Neural cell (in vitro differentiated cells): ENCODE measurements at regions not wholly inside any gene's neighbourhood (a gene's known extent, or its start where the extent isn't known, plus 50 kb on each side); places are given as distances from the start of the nearest gene placed in this dataset.

Experiments used
- H2AFZ ChIP-seq: fragments of 200-600, 300-800 bp; sonication (generic), shearing (Covaris generic); 2 replicates; pipeline ENCODE4 v1.6.0; 2014; ENCODE audit warnings: low read depth, mild to moderate bottlenecking, antibody characterized with exemption, low read length, moderate library complexity
- H3F3A ChIP-seq: fragments of 200-600 bp; shearing (Covaris generic); 2 replicates; pipeline ENCODE4 v1.6.1; 2016; ENCODE audit warnings: mild to moderate bottlenecking, moderate library complexity, mixed read lengths, antibody characterized with exemption, low read length; ENCODE audit not compliant: insufficient read depth, poor library complexity, severe bottlenecking
- H3K27ac ChIP-seq: fragments of 200-600, 300-800 bp; sonication (generic), shearing (Covaris generic); 2 replicates; pipeline ENCODE4 v1.5.1; 2014; ENCODE audit warnings: mild to moderate bottlenecking, low read length, moderate library complexity
- H3K27me3 ChIP-seq: fragments of 300-800, 200-600 bp; sonication (generic), shearing (Covaris generic); 2 replicates; pipeline ENCODE4 v1.6.0; 2014; ENCODE audit warnings: mild to moderate bottlenecking, low read depth, low read length, moderate library complexity; ENCODE audit not compliant: insufficient read depth
- H3K36me3 ChIP-seq: fragments of 300-800, 200-600 bp; sonication (generic), shearing (Covaris generic); 2 replicates; pipeline ENCODE4 v1.5.1; 2014; ENCODE audit warnings: mild to moderate bottlenecking, antibody characterized with exemption, low read length, moderate library complexity; ENCODE audit not compliant: insufficient read depth
- H3K4me2 ChIP-seq: fragments of 300-800, 200-600 bp; sonication (generic), shearing (Covaris generic); 2 replicates; pipeline ENCODE4 v1.6.0; 2014; ENCODE audit warnings: mild to moderate bottlenecking, low read length
- H3K4me3 ChIP-seq: fragments of 300-800, 200-600 bp; sonication (generic), shearing (Covaris generic); 2 replicates; pipeline ENCODE4 v1.5.1; 2014; ENCODE audit warnings: mild to moderate bottlenecking, low read length, moderate library complexity
- H3K79me2 ChIP-seq: fragments of 200-600 bp; shearing (Covaris generic); replicated peaks from 2 replicates; pipeline ENCODE4 v1.6.0; 2014; ENCODE audit warnings: mild to moderate bottlenecking, low read length, moderate library complexity; ENCODE audit not compliant: insufficient read depth
- H3K9ac ChIP-seq: fragments of 300-800, 200-600 bp; sonication (generic), shearing (Covaris generic); 2 replicates; pipeline ENCODE4 v1.6.1; 2016; ENCODE audit warnings: mild to moderate bottlenecking, low read length, mixed read lengths
- H3K9me2 ChIP-seq: fragments of 200-600 bp; shearing (Covaris generic); 2 replicates; pipeline ENCODE4 v1.6.1; 2016; ENCODE audit warnings: mild to moderate bottlenecking, low read length, mixed read lengths; ENCODE audit not compliant: insufficient read depth
- H3K9me3 ChIP-seq: fragments of 200-600, 300-800 bp; sonication (generic), shearing (Covaris generic); 2 replicates; pipeline ENCODE4 v1.6.1; 2016; ENCODE audit warnings: mild to moderate bottlenecking, mixed run types, low read length, moderate library complexity, mixed read lengths
- H4K20me1 ChIP-seq: fragments of 200-600 bp; shearing (Covaris generic); 2 replicates; pipeline ENCODE4 v1.6.1; 2016; ENCODE audit warnings: mild to moderate bottlenecking, mixed run types; ENCODE audit not compliant: insufficient read depth
- EP300 ChIP-seq: fragments of 450-650 bp; conservative IDR thresholded peaks from 2 replicates; pipeline ENCODE4 v1.6.1; 2014; ENCODE audit warnings: antibody characterized with exemption, mild to moderate bottlenecking, moderate library complexity; ENCODE audit not compliant: poor library complexity, severe bottlenecking
- EZH2 ChIP-seq: fragments of 200-600, 300-800 bp; shearing (Covaris generic), sonication (generic); IDR thresholded peaks from 2 replicates; pipeline ENCODE4 v1.6.1; 2014; ENCODE audit warnings: antibody characterized with exemption, low read length, borderline replicate concordance, mild to moderate bottlenecking; ENCODE audit not compliant: insufficient read depth, poor library complexity, severe bottlenecking
- MXI1 ChIP-seq: fragments of 450-650 bp; conservative IDR thresholded peaks from 2 replicates; pipeline ENCODE4 v1.6.1; 2014; ENCODE audit warnings: antibody characterized with exemption, mild to moderate bottlenecking; ENCODE audit not compliant: poor library complexity, severe bottlenecking
- POLR2AphosphoS5 ChIP-seq: IDR thresholded peaks from 2 replicates; pipeline ENCODE4 v1.6.1; 2012
- RAD21 ChIP-seq: fragments of 450-650 bp; conservative IDR thresholded peaks from 2 replicates; pipeline ENCODE4 v1.6.1; 2014; ENCODE audit warnings: antibody characterized with exemption, mild to moderate bottlenecking, moderate library complexity
- REST ChIP-seq: IDR thresholded peaks from 2 replicates; pipeline ENCODE4 v1.6.1; 2012; ENCODE audit warnings: borderline replicate concordance
- SMC3 ChIP-seq: fragments of 450-650 bp; conservative IDR thresholded peaks from 2 replicates; pipeline ENCODE4 v1.6.1; 2014; ENCODE audit warnings: antibody characterized with exemption, mild to moderate bottlenecking, moderate library complexity; ENCODE audit not compliant: poor library complexity
- TAF1 ChIP-seq: IDR thresholded peaks from 2 replicates; pipeline ENCODE4 v1.6.1; 2012; ENCODE audit warnings: low read depth
- TF ChIP-seq, protein P1 (sequence below): fragments of 450-650 bp; IDR thresholded peaks from 2 replicates; pipeline ENCODE4 v1.5.1; 2014; ENCODE audit warnings: antibody characterized with exemption, mild to moderate bottlenecking, moderate library complexity; ENCODE audit not compliant: poor library complexity, severe bottlenecking

DNA sequence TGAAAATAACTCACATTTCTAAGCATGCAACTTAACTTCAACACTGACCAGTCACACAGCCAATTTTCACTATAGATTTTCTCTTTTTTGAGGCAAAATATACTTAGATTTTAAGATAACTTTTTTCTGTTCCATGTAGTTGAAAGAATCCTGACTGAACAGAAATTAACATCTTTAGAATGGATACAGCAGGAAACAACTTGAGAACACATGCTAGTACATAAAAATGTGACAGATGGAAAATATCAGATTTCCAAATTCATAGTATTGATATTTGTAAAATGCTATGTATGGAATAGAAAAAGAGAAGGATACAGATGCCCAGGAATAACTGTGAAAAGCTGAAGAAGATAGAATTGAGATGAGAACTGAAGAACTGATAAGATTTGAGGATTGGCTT, 1270.6 kb downstream of the KCNT2 start:
- H3K79me2 ChIP-seq, result no peaks in the 10 kb centered on the region
- H3K27ac ChIP-seq, result no peak overlapping the region
- no peaks in the 10 kb centered on the region for H3F3A ChIP-seq
- no peaks in the 10 kb centered on the region for H3K36me3 ChIP-seq
- no peaks in the 10 kb centered on the region for H3K9me2 ChIP-seq
- H3K9ac ChIP-seq, result no peak overlapping the region
- H3K4me2 ChIP-seq, result no peak overlapping the region
- H2AFZ ChIP-seq, result no peak overlapping the region
- H3K4me3 ChIP-seq, result no peak overlapping the region
- no peaks in the 10 kb centered on the region for H3K27me3 ChIP-seq
- H4K20me1 ChIP-seq, result no peaks in the 10 kb centered on the region
- H3K9me3 ChIP-seq, result no peaks in the 10 kb centered on the region
- TF ChIP-seq, protein P1, sequence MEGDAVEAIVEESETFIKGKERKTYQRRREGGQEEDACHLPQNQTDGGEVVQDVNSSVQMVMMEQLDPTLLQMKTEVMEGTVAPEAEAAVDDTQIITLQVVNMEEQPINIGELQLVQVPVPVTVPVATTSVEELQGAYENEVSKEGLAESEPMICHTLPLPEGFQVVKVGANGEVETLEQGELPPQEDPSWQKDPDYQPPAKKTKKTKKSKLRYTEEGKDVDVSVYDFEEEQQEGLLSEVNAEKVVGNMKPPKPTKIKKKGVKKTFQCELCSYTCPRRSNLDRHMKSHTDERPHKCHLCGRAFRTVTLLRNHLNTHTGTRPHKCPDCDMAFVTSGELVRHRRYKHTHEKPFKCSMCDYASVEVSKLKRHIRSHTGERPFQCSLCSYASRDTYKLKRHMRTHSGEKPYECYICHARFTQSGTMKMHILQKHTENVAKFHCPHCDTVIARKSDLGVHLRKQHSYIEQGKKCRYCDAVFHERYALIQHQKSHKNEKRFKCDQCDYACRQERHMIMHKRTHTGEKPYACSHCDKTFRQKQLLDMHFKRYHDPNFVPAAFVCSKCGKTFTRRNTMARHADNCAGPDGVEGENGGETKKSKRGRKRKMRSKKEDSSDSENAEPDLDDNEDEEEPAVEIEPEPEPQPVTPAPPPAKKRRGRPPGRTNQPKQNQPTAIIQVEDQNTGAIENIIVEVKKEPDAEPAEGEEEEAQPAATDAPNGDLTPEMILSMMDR, result no peak
- TF ChIP-seq EZH2 (no peak), SMC3 (no peak), EP300 (no peak), RAD21 (no peak), TAF1 (no peak), POLR2AphosphoS5 (no peak)

GRCh38 chr1:195336812-195337211, 1271.4 kb downstream of the KCNT2 start:
- Histone ChIP-seq H4K20me1 (no peaks in the 10 kb centered on the region), H2AFZ (no peak overlapping the region), H3K27ac (no peak overlapping the region), H3K9me2 (no peaks in the 10 kb centered on the region), H3K79me2 (no peaks in the 10 kb centered on the region), H3F3A (no peaks in the 10 kb centered on the region), H3K27me3 (no peaks in the 10 kb centered on the region), H3K36me3 (no peaks in the 10 kb centered on the region), H3K9me3 (no peaks in the 10 kb centered on the region), H3K4me2 (no peak overlapping the region), H3K4me3 (no peak overlapping the region), H3K9ac (no peak overlapping the region)
- TF ChIP-seq EP300 (no peak), POLR2AphosphoS5 (no peak), RAD21 (no peak), SMC3 (no peak), REST (no peak), MXI1 (no peak), EZH2 (no peak), TAF1 (no peak)
- TF ChIP-seq, protein P1, result no peak
